GM13976 (cell line): ENCODE measurements at regions not wholly inside any gene's neighbourhood (a gene's known extent, or its start where the extent isn't known, plus 50 kb on each side); places are given as distances from the start of the nearest gene placed in this dataset.
"Not testable (repeated sequence)": the region's sequence is repeated elsewhere in the genome, so short reads cannot be mapped to it uniquely, and the experiment has no call there.

Experiments
- DNase-seq: peaks from one replicate; pipeline ENCODE4 v3.0.0; 2012; ENCODE audit warnings: low spot score
- CTCF ChIP-seq: IDR thresholded peaks from 2 replicates; pipeline ENCODE4 v1.5.1; 2012; ENCODE audit warnings: borderline replicate concordance, mild to moderate bottlenecking; ENCODE audit not compliant: insufficient read depth; ENCODE audit errors: extremely low read depth, missing control alignments, control extremely low read depth
- in situ Hi-C: fragments of 300-500 bp; cut with MboI; formaldehyde crosslinking; loops from one replicate; pipeline ENCODE4 v1.12.0; 2022; ENCODE audit warnings: low sequenced_read_pairs, mixed read lengths, inconsistent platforms; ENCODE audit not compliant: unreplicated experiment

GRCh38 chr20:12740647-12741046 lies 268.1 kb upstream of the SPTLC3 start:
- in situ Hi-C loops, result no loop called here
- DNase-seq, result no peak
- TF ChIP-seq CTCF, result no peak

GRCh38 chr20:12744037-12744436 lies 264.7 kb upstream of the SPTLC3 start:
- DNase-seq, result no peak
- TF ChIP-seq CTCF, result no peak
- in situ Hi-C loops, result no loop called here

- no peak for TF ChIP-seq CTCF
- DNase-seq, result no peak
- in situ Hi-C loops, result no loop called here
Measured at GRCh38 chr20:12748359-12748994, 260.3 kb upstream of the SPTLC3 start.

- TF ChIP-seq CTCF, result no peak
- in situ Hi-C loops, result no loop called here
- no peak for DNase-seq
Measured at GRCh38 chr20:12750221-12750620, 258.6 kb upstream of the SPTLC3 start.

GRCh38 chr20:12752900-12753693 lies 255.7 kb upstream of the SPTLC3 start:
- in situ Hi-C loops, DNase-seq: not testable (repeated sequence)

- in situ Hi-C loops, DNase-seq: not testable (repeated sequence)
Measured at GRCh38 chr20:12753742-12754141, 255.0 kb upstream of the SPTLC3 start.

GRCh38 chr20:12759493-12759892 lies 249.3 kb upstream of the SPTLC3 start:
- DNase-seq, in situ Hi-C loops: not testable (repeated sequence)

- no peak for DNase-seq
- TF ChIP-seq CTCF, result no peak
Measured at GRCh38 chr20:12762725-12763124, 246.0 kb upstream of the SPTLC3 start.

More at GRCh38 chr20:12762725-12763124, 246.0 kb upstream of the SPTLC3 start:
- in situ Hi-C loops, result no loop called here
